ENCODE measurements at regions not wholly inside any gene's neighbourhood (a gene's known extent, or its start where the extent isn't known, plus 50 kb on each side); places are given as distances from the start of the nearest gene placed in this dataset.

GRCh38 chr5:156240414-156240813 is 86.5 kb upstream of the SGCD start:
- Mint-ChIP-seq H3K4me3 (no peak overlapping the region), H3K36me3 (ENCODE audit: low read depth) (no peaks in the 10 kb centered on the region), H3K27me3 (ENCODE audit: insufficient read depth) (no peaks in the 10 kb centered on the region), H3K4me1 (ENCODE audit: low read depth) (no peaks in the 10 kb centered on the region), H3K27ac (no peak overlapping the region), H3K9me3 (peaks cover 14% of the 10 kb centered on the region)
- no peak for DNase-seq
- TF ChIP-seq, protein P1, sequence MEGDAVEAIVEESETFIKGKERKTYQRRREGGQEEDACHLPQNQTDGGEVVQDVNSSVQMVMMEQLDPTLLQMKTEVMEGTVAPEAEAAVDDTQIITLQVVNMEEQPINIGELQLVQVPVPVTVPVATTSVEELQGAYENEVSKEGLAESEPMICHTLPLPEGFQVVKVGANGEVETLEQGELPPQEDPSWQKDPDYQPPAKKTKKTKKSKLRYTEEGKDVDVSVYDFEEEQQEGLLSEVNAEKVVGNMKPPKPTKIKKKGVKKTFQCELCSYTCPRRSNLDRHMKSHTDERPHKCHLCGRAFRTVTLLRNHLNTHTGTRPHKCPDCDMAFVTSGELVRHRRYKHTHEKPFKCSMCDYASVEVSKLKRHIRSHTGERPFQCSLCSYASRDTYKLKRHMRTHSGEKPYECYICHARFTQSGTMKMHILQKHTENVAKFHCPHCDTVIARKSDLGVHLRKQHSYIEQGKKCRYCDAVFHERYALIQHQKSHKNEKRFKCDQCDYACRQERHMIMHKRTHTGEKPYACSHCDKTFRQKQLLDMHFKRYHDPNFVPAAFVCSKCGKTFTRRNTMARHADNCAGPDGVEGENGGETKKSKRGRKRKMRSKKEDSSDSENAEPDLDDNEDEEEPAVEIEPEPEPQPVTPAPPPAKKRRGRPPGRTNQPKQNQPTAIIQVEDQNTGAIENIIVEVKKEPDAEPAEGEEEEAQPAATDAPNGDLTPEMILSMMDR (IDR thresholded peaks at IDR 0.05): no peak

DNA sequence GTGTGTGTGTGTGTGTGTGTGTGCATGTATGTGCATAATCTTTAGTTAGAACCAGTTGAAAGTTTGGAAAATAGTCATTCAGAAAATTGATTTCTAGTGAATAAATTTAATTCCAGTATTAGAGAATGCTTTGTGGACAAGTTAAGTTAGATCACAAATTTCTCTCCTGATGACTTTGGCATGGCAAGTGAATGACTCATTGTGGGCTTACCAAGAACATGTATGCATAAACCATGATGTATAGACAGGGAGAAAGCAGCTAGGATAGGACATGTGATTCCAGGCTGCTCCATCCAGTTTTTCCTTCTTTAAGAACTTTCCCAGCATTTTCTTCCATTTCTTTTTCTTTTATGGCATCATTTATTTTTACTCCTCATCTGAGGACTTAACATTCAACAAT is 85.7 kb upstream of the SGCD start:
- no peak for DNase-seq
- H3K4me1 Mint-ChIP-seq (ENCODE audit: low read depth): no peaks in the 10 kb centered on the region
- TF ChIP-seq, protein P1 (IDR thresholded peaks at IDR 0.05): no peak
- H3K27ac Mint-ChIP-seq: no peak overlapping the region
- no peak overlapping the region for H3K4me3 Mint-ChIP-seq
- peaks cover 14% of the 10 kb centered on the region for H3K9me3 Mint-ChIP-seq
- H3K36me3 Mint-ChIP-seq (ENCODE audit: low read depth): no peaks in the 10 kb centered on the region
- no peaks in the 10 kb centered on the region for H3K27me3 Mint-ChIP-seq (ENCODE audit: insufficient read depth)

- no peaks in the 10 kb centered on the region for H3K4me1 Mint-ChIP-seq (ENCODE audit: low read depth)
Observed at GRCh38 chr5:156245895-156246294, 81.1 kb upstream of the SGCD start.

GRCh38 chr5:156251076-156251475 is 75.9 kb upstream of the SGCD start:
- H3K4me3 Mint-ChIP-seq: no peak overlapping the region
- no peak overlapping the region for H3K27ac Mint-ChIP-seq
- no peaks in the 10 kb centered on the region; the same call in 1 of the 2 replicates for H3K27me3 Mint-ChIP-seq (ENCODE audit: insufficient read depth)
- H3K4me1 Mint-ChIP-seq (ENCODE audit: low read depth): no peaks in the 10 kb centered on the region
- no peaks in the 10 kb centered on the region for H3K36me3 Mint-ChIP-seq (ENCODE audit: low read depth)
- no peak for DNase-seq
- TF ChIP-seq, protein P1 (IDR thresholded peaks at IDR 0.05): no peak
- H3K9me3 Mint-ChIP-seq: no peaks in the 10 kb centered on the region; the same call in 1 of the 2 replicates

More at GRCh38 chr5:156245895-156246294, 81.1 kb upstream of the SGCD start:
- Mint-ChIP-seq H3K27me3 (ENCODE audit: insufficient read depth) (no peaks in the 10 kb centered on the region; the same call in 1 of the 2 replicates), H3K36me3 (ENCODE audit: low read depth) (no peaks in the 10 kb centered on the region), H3K4me3 (no peak overlapping the region), H3K27ac (no peak overlapping the region), H3K9me3 (peaks cover 5% of the 10 kb centered on the region)
- no peak for DNase-seq
- TF ChIP-seq, protein P1 (IDR thresholded peaks at IDR 0.05): no peak

- Mint-ChIP-seq H3K4me1 (ENCODE audit: low read depth) (no peaks in the 10 kb centered on the region), H3K4me3 (no peak overlapping the region), H3K9me3 (peaks cover 3% of the 10 kb centered on the region; the same call in 1 of the 2 replicates), H3K27ac (no peak overlapping the region), H3K27me3 (ENCODE audit: insufficient read depth) (no peaks in the 10 kb centered on the region; the same call in 1 of the 2 replicates), H3K36me3 (ENCODE audit: low read depth) (no peaks in the 10 kb centered on the region)
- TF ChIP-seq, protein P1 (IDR thresholded peaks at IDR 0.05): no peak
- no peak for DNase-seq
Observed at GRCh38 chr5:156253130-156253529, 73.8 kb upstream of the SGCD start.

GRCh38 chr5:156254196-156254595 is 72.8 kb upstream of the SGCD start:
- H3K4me3 Mint-ChIP-seq: no peak overlapping the region
- TF ChIP-seq, protein P1 (IDR thresholded peaks at IDR 0.05): no peak
- H3K9me3 Mint-ChIP-seq: peaks cover 5% of the 10 kb centered on the region; the same call in 1 of the 2 replicates
- H3K27ac Mint-ChIP-seq: no peak overlapping the region
- no peaks in the 10 kb centered on the region; the same call in 1 of the 2 replicates for H3K27me3 Mint-ChIP-seq (ENCODE audit: insufficient read depth)
- no peak for DNase-seq
- H3K4me1 Mint-ChIP-seq (ENCODE audit: low read depth): no peaks in the 10 kb centered on the region
- H3K36me3 Mint-ChIP-seq (ENCODE audit: low read depth): no peaks in the 10 kb centered on the region
